ENCODE measurements at regions not wholly inside any gene's neighbourhood (a gene's known extent, or its start where the extent isn't known, plus 50 kb on each side); places are given as distances from the start of the nearest gene placed in this dataset.

GRCh38 chr2:67237288-67237687 is 159.8 kb upstream of the ETAA1 start:
- peaks cover 2% of the 10 kb centered on the region for H3K36me3 Mint-ChIP-seq (ENCODE audit: low read depth)
- no peaks in the 10 kb centered on the region for H3K9me3 Mint-ChIP-seq (ENCODE audit: low read depth)
- H3K4me1 Mint-ChIP-seq (ENCODE audit: low read depth), result no peaks in the 10 kb centered on the region
- H3K27me3 Mint-ChIP-seq (ENCODE audit: low read depth), result peaks cover 6% of the 10 kb centered on the region
- no peak overlapping the region for H3K27ac Mint-ChIP-seq (ENCODE audit: unreplicated experiment)
- TF ChIP-seq CTCF (IDR thresholded peaks at IDR 0.05), result peak; percentile 64
- no peak for DNase-seq (ENCODE audit: low spot score)
- no peak overlapping the region for H3K4me3 Mint-ChIP-seq (ENCODE audit: unreplicated experiment)

DNA sequence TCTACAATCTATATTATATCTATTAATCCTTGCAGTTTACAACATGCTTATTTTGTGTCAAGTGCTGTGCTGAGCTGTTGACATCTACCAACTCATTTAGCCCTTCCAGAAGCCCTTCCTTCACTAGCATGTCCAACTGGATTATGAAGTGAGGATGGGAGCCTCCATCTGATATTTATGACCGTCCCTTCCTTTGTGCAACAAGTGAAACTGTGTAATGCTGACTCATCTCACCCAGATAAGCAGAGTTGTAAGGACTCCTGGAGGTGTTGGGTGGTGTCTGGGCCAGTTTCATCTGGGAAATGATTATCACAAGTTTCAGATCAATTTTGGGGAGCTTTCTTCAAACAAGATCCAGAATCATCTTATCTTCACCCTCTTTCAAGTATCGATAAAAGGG is 156.6 kb upstream of the ETAA1 start:
- no peaks in the 10 kb centered on the region for H3K4me1 Mint-ChIP-seq (ENCODE audit: low read depth)
- H3K4me3 Mint-ChIP-seq (ENCODE audit: unreplicated experiment), result no peak overlapping the region
- TF ChIP-seq CTCF (IDR thresholded peaks at IDR 0.05), result no peak
- DNase-seq (ENCODE audit: low spot score), result no peak
- H3K27me3 Mint-ChIP-seq (ENCODE audit: low read depth), result peaks cover 3% of the 10 kb centered on the region
- peaks cover 2% of the 10 kb centered on the region for H3K36me3 Mint-ChIP-seq (ENCODE audit: low read depth)
- no peaks in the 10 kb centered on the region for H3K9me3 Mint-ChIP-seq (ENCODE audit: low read depth)
- no peak overlapping the region for H3K27ac Mint-ChIP-seq (ENCODE audit: unreplicated experiment)

DNA sequence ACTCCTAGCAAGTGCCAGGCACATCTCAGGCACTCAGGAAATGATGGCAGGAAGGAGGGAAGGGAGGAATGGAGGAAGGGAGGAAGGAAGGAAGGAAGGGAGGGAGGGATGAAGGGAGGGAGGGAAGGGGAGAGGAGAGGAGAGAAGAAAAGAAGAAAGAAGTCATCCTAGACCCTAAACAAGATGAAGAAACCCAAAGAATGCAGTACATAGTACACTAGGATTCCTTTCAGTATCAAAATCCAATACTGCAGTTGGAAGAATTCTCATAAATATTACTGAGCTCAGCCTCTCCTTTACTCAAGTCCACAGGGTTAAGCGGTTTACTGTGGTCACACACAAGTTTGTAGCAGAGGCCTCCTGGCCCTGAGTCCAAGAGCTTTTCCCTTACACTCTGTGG is 155.7 kb upstream of the ETAA1 start:
- H3K4me1 Mint-ChIP-seq (ENCODE audit: low read depth), result no peaks in the 10 kb centered on the region
- no peak overlapping the region for H3K27ac Mint-ChIP-seq (ENCODE audit: unreplicated experiment)
- no peak overlapping the region for H3K4me3 Mint-ChIP-seq (ENCODE audit: unreplicated experiment)
- H3K9me3 Mint-ChIP-seq (ENCODE audit: low read depth), result no peaks in the 10 kb centered on the region
- no peak for DNase-seq (ENCODE audit: low spot score)
- peaks cover 2% of the 10 kb centered on the region for H3K36me3 Mint-ChIP-seq (ENCODE audit: low read depth)
- TF ChIP-seq CTCF (IDR thresholded peaks at IDR 0.05), result no peak
- H3K27me3 Mint-ChIP-seq (ENCODE audit: low read depth), result peaks cover 5% of the 10 kb centered on the region

GRCh38 chr2:67242456-67242855 is 154.7 kb upstream of the ETAA1 start:
- Mint-ChIP-seq H3K4me1 (ENCODE audit: low read depth) (no peaks in the 10 kb centered on the region), H3K27me3 (ENCODE audit: low read depth) (peaks cover 5% of the 10 kb centered on the region), H3K27ac (ENCODE audit: unreplicated experiment) (no peak overlapping the region), H3K4me3 (ENCODE audit: unreplicated experiment) (no peak overlapping the region), H3K36me3 (ENCODE audit: low read depth) (peaks cover 2% of the 10 kb centered on the region), H3K9me3 (ENCODE audit: low read depth) (no peaks in the 10 kb centered on the region)
- TF ChIP-seq CTCF (IDR thresholded peaks at IDR 0.05), result no peak
- no peak for DNase-seq (ENCODE audit: low spot score)

DNA sequence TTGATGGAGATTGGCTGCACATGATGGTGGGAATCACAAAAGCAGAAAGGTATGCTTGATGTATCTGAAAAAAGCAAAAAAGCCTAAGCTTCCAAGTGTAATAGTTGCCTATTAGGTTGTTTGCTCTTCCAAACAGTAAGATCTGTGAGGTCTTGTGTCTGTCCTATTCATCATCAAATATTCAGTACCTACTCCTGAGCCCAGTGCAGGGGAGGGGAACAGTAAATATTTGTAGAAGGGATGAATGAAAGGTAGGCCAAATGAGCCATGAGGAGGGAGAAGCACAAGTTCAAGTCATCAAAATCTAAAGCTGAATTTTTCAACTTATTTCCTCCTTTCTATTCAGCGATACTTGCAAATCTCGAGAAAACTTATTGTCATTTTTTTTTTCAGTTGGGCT is 153.2 kb upstream of the ETAA1 start:
- no peak for DNase-seq (ENCODE audit: low spot score)
- no peak overlapping the region for H3K27ac Mint-ChIP-seq (ENCODE audit: unreplicated experiment)
- peaks cover 2% of the 10 kb centered on the region for H3K27me3 Mint-ChIP-seq (ENCODE audit: low read depth)
- no peaks in the 10 kb centered on the region for H3K36me3 Mint-ChIP-seq (ENCODE audit: low read depth)
- H3K4me3 Mint-ChIP-seq (ENCODE audit: unreplicated experiment), result no peak overlapping the region
- TF ChIP-seq CTCF (IDR thresholded peaks at IDR 0.05), result no peak
- no peaks in the 10 kb centered on the region for H3K4me1 Mint-ChIP-seq (ENCODE audit: low read depth)
- H3K9me3 Mint-ChIP-seq (ENCODE audit: low read depth), result no peaks in the 10 kb centered on the region

Data from chondrocyte (in vitro differentiated cells).